ENCODE measurements at regions not wholly inside any gene's neighbourhood (a gene's known extent, or its start where the extent isn't known, plus 50 kb on each side); places are given as distances from the start of the nearest gene placed in this dataset.
A peak's percentile ranks its signal among the peaks of the same experiment; 100 is the strongest.

DNA sequence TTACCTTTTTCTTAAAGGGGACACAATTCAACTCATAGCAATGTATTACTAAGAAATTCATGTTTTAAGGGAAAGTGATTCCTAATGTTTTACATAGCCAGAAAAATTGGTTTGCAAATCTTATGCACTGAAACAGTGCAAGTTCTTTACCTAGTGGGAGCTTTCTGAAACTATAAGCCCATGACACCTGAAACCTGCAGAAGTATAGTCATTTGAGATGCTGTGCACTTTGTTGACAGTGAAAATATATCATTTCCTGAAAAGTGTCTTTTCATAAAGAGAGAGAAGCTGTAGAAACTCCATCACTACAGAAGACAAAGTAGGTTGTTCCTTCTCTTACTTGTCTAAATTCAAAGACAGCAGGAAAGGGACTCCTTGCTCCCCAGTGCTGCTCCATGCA, 517.1 kb downstream of the LMO7 start:
- H3K4me1 Mint-ChIP-seq (ENCODE audit: low read depth), result peaks cover 13% of the 10 kb centered on the region
- H3K27ac Mint-ChIP-seq, result no peak overlapping the region
- H3K9me3 Mint-ChIP-seq, result no peaks in the 10 kb centered on the region; the same call in 1 of the 2 replicates
- no peak for DNase-seq
- no peaks in the 10 kb centered on the region for H3K27me3 Mint-ChIP-seq (ENCODE audit: insufficient read depth)
- no peak overlapping the region for H3K4me3 Mint-ChIP-seq
- TF ChIP-seq, protein P1, sequence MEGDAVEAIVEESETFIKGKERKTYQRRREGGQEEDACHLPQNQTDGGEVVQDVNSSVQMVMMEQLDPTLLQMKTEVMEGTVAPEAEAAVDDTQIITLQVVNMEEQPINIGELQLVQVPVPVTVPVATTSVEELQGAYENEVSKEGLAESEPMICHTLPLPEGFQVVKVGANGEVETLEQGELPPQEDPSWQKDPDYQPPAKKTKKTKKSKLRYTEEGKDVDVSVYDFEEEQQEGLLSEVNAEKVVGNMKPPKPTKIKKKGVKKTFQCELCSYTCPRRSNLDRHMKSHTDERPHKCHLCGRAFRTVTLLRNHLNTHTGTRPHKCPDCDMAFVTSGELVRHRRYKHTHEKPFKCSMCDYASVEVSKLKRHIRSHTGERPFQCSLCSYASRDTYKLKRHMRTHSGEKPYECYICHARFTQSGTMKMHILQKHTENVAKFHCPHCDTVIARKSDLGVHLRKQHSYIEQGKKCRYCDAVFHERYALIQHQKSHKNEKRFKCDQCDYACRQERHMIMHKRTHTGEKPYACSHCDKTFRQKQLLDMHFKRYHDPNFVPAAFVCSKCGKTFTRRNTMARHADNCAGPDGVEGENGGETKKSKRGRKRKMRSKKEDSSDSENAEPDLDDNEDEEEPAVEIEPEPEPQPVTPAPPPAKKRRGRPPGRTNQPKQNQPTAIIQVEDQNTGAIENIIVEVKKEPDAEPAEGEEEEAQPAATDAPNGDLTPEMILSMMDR (IDR thresholded peaks at IDR 0.05), result no peak
- no peaks in the 10 kb centered on the region for H3K36me3 Mint-ChIP-seq (ENCODE audit: low read depth)

DNA sequence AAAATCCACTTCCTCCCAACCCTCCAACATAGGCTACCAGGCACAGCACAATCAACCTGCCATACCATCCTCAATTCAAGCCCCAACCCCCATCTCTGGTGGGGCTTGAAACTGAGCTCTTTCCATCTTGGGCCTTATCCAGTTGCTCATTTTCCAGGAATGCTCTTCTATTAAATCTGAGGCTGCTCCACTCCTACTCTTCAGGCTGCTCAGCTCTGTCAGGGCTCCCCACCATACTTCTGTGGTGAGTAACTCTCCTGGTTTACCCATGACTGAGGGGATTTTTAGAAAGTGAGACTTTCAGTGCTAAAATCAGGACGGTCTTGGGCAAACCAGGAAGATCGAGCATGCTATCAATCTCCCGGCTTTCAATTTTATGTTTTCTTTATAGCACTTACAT, 512.8 kb downstream of the LMO7 start:
- H3K27me3 Mint-ChIP-seq (ENCODE audit: insufficient read depth), result no peaks in the 10 kb centered on the region
- TF ChIP-seq, protein P1 (IDR thresholded peaks at IDR 0.05), result no peak
- H3K36me3 Mint-ChIP-seq (ENCODE audit: low read depth), result no peaks in the 10 kb centered on the region
- H3K27ac Mint-ChIP-seq, result peak overlapping the region; percentile 36; the same call in 1 of the 2 replicates
- no peaks in the 10 kb centered on the region; the same call in 1 of the 2 replicates for H3K9me3 Mint-ChIP-seq
- H3K4me1 Mint-ChIP-seq (ENCODE audit: low read depth), result peaks cover 15% of the 10 kb centered on the region
- peak; percentile 78 for DNase-seq
- H3K4me3 Mint-ChIP-seq, result peak overlapping the region; percentile 24; the same call in 1 of the 2 replicates

DNA sequence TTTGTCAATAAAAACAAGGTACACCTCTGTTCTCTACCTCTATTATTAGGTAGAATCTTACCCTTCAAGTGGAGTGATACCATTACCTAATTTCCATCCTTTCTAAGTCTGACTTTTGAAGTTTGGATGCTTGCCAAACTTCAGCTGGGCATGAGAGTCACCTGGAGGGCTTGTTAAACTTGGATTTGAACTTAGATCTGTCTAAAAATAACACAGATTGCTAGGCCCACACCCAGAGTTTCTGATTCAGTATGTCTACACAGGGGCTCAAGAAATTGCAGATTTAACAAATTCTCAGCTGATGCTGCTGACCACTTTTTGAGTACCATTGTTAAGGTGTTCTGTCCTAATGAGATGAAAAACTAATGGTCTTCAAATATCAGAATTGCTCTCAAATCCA, 512.2 kb downstream of the LMO7 start:
- Mint-ChIP-seq H3K27ac (no peak overlapping the region), H3K9me3 (no peaks in the 10 kb centered on the region; the same call in 1 of the 2 replicates), H3K36me3 (ENCODE audit: low read depth) (no peaks in the 10 kb centered on the region), H3K4me3 (no peak overlapping the region), H3K27me3 (ENCODE audit: insufficient read depth) (no peaks in the 10 kb centered on the region), H3K4me1 (ENCODE audit: low read depth) (peaks cover 15% of the 10 kb centered on the region)
- TF ChIP-seq, protein P1 (IDR thresholded peaks at IDR 0.05), result no peak
- DNase-seq, result no peak

DNA sequence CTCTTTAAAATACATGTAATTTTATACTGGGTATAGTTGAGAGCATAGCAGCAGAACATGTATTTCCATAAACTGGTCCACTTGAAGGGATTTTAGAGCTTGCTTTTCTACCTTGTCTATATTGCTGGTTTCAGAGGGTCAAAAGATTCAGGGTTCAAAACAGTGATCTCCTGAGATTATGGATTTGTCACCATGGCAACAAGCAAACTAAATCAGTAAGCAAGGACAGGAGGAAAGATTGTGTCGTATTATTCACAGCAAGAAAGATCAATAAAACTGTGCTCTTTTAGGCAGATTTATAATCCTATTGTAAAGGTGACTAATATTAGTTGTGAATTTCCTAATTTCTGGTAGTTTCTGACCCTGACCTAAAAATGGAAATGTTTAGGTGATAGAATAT, 496.4 kb downstream of the LMO7 start:
- Mint-ChIP-seq H3K27me3 (ENCODE audit: insufficient read depth) (no peaks in the 10 kb centered on the region), H3K4me3 (no peak overlapping the region), H3K36me3 (ENCODE audit: low read depth) (no peaks in the 10 kb centered on the region), H3K27ac (no peak overlapping the region), H3K9me3 (peaks cover 5% of the 10 kb centered on the region), H3K4me1 (ENCODE audit: low read depth) (no peaks in the 10 kb centered on the region)
- TF ChIP-seq, protein P1 (IDR thresholded peaks at IDR 0.05), result no peak
- no peak for DNase-seq

DNA sequence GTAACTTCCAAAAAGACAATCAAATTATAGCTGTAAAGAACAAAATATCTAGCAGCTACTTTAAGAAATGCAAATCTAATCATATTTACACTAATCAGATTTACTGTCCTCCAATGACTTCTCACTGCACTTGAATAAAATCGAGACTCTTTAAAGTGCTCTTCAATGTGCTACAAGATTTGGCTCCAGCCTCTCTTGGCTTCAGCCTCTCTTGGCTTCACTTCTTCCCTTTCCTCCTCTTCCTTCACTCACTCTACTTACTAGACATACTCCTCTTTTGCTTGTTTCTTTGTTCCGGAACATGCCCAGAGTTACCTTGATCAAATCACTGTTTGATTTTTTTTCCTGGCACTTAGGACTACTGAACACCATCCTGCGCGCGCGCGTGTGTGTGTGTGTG, 495.4 kb downstream of the LMO7 start:
- TF ChIP-seq, protein P1 (IDR thresholded peaks at IDR 0.05), result no peak
- no peak for DNase-seq
- Mint-ChIP-seq H3K36me3 (ENCODE audit: low read depth) (no peaks in the 10 kb centered on the region), H3K27me3 (ENCODE audit: insufficient read depth) (no peaks in the 10 kb centered on the region; the same call in 1 of the 2 replicates), H3K4me1 (ENCODE audit: low read depth) (no peaks in the 10 kb centered on the region), H3K27ac (no peak overlapping the region), H3K4me3 (no peak overlapping the region), H3K9me3 (peaks cover 5% of the 10 kb centered on the region)
